NCI-H69 (cell line): ENCODE measurements at regions not wholly inside any gene's neighbourhood (a gene's known extent, or its start where the extent isn't known, plus 50 kb on each side); places are given as distances from the start of the nearest gene placed in this dataset.

Experiments
- DNase-seq: peaks from one replicate; lab custom pipeline; 2025; lab: John Stamatoyannopoulos, UW

DNA sequence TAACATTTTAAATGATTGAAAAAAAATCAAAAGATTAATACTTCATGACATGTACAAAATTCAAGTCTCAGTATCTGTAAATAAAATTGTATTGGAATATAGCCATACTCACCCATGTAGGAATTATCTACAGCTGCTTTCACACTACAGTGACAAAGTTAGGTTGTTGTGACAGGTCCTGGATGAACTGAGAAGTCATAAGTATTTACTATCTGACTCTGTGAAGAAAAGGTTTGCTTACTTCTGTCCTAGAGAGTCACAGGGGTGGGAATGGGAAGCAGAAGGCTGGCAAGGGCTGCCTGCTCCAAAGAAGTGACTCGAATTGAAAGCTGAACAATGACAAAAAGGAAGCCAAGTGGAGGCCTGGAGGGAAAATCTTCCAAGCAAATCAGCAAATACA is 155.2 kb downstream of the SLC30A10 start:
- no peak for DNase-seq

DNA sequence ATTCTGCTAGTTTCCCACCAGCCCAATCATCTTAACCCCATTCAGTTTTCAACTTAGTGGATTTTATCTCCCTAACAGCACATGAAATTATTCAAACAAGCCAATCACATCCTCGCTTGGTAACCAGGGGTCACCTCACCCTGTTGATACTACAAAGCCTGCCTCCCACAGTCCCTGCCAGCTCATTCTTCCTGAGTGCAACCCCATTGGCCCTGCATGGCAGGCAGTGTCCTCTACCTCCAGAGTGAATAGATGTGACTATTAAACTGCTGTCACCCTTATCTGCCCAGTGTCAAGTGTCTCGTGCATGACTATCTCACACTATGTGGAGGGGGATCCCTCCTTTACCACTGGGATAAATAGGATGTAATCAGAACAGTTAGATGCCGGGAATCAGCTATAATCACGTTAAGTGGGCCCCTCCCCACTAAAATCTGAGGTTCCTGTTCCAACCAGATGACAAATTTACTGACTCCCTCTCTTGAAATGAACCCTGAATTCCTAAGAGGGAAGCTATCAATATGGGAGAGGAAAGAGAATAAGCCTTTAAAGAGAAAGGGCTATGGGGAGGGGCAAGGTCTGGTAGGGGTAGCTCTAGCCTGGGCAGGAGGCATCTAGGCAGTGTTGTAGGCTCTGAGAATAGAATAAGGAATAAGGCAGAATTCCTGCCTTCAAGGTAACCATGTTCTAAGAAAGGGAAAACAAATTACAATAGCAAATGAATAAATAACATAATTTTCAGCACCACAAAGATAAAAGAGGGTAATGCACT is 155.9 kb downstream of the SLC30A10 start:
- no peak for DNase-seq

DNA sequence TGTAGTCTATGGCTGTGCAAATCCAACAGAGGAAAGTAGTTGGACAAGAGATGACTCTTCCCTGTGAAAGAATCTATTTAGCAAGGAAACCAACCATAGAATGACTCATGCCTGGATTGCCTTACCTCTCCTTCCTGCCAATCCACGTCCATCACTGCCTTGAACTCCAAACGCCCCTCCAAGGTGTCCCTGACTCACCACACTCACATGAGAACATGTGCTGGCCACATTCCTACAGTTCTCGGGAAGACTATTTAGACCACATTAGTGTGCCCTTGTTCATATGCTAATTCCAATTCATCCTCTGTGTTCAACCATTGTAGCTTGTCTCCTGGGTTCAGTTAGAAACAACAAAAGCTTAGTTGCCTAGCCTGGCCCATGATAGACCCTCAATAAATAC is 157.3 kb downstream of the SLC30A10 start:
- DNase-seq, result no peak

GRCh38 chr1:219763321-219763720 is 150.4 kb upstream of the ZC3H11B start:
- DNase-seq, result no peak

GRCh38 chr1:219761208-219761860 is 148.4 kb upstream of the ZC3H11B start:
- no peak for DNase-seq

- DNase-seq, result no peak
These were observed 146.2 kb upstream of the ZC3H11B start for GRCh38 chr1:219759095-219759494.

DNA sequence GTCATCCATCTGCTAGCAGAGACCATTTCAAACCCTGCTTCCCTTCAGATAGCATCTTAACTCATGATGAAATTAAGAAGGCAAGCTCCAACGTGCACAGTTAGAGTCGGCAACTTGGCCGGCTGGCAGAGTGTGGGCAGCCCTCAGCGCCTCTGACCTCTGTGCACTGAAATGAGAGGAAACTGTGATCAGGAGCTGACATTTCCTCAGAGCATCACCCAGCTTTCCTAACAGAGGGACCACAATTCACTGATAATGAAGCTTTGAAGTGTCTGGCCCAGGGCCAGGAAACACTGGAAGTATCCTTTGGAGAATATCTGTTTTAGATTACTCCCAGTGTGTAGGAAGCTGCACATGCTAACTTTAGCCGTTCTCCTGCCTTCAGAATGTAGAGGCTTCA is 145.0 kb upstream of the ZC3H11B start:
- peak; percentile 56 for DNase-seq

- no peak for DNase-seq
These were observed 142.3 kb upstream of the ZC3H11B start for GRCh38 chr1:219755234-219755633.

- DNase-seq, result no peak
These were observed 141.9 kb upstream of the ZC3H11B start for GRCh38 chr1:219754767-219755166.

- DNase-seq, result no peak
These were observed 141.0 kb upstream of the ZC3H11B start for GRCh38 chr1:219753914-219754313.

GRCh38 chr1:219752645-219753044 is 139.7 kb upstream of the ZC3H11B start:
- no peak for DNase-seq

- no peak for DNase-seq
These were observed 139.1 kb upstream of the ZC3H11B start for GRCh38 chr1:219751870-219752507.

DNA sequence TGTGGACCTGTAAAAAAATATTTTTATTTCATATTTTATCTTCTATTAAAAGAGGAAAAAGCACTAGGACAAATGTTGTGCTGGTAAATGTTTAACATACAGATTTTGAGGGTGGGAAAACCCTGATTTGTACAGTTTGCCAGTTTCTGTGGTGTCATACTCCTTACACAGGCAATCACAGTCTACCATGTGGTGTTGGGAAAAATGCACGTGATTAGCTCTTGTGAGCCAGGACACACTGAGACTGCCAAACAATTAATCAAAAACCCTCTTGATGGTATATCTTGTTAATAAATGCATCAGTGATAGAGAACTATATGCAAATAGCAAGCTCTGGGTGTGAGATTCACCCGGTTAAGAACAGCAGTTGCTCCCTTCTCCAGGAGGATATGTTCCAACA is 136.5 kb upstream of the ZC3H11B start:
- DNase-seq, result no peak

DNA sequence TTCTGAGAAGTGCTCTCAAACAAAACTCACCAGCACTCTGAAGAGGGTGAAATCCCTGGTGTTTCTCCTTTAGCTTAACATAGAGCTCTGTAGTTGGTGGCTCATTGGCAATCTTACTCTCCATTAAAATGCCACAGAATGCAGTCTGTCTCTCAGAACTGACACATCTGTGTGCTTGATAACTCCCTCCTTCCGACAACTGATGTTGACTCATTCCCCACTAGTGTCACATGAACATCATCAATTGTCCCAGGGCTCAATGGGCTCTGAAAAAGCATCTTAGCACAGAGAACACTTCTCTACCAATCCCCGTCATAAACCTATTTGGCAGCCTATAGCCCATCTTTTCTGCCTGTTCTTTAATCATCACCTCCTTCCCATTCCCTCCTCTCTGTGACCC is 133.2 kb upstream of the ZC3H11B start:
- DNase-seq, result no peak

GRCh38 chr1:219744652-219745469 is 132.0 kb upstream of the ZC3H11B start:
- DNase-seq, result no peak

DNA sequence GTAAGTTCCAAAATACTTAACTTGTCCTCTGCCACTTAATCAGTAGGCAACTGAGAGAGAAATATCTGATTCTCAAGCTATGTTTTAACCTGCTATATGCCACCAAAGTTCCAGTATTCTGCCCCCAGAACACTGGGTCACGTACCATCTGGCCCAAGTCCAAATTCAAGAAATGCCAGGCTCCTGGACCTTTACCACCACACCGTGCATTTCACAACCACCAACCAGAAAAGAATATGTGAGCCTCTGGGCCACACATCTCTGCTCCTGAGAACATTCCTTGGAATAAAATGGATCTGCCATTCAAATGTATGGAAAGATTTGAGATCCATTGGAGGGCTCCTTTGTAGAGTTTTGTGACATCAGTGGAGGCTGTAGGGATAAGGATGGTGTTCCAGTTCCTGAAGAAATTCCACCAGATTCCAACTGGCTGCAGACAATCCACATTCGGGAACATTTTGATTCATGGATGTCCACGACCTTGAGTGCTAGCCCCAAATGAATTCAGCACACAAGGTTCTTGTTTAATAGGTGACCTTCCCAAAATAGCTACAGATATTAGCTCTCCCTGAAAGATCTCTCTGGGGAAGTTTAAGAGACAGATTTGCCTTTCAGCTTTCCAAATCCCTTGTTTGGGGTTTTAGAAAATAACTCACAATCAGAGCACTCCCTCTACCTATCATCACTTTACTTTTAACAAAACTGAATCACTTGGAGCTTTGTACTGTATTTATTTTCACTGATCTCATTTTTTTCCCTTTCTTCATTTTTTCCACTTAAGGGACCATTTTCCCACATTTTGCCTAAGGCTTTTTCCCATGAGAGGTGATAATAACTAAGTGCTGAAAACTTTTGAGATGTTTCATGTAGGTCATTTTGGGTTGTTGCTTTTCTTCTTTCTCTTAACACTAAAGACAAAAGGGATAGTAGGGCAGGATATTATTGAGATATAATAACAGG is 128.4 kb upstream of the ZC3H11B start:
- no peak for DNase-seq

GRCh38 chr1:219733511-219734174 is 120.7 kb upstream of the ZC3H11B start:
- peak; percentile 21 for DNase-seq

DNA sequence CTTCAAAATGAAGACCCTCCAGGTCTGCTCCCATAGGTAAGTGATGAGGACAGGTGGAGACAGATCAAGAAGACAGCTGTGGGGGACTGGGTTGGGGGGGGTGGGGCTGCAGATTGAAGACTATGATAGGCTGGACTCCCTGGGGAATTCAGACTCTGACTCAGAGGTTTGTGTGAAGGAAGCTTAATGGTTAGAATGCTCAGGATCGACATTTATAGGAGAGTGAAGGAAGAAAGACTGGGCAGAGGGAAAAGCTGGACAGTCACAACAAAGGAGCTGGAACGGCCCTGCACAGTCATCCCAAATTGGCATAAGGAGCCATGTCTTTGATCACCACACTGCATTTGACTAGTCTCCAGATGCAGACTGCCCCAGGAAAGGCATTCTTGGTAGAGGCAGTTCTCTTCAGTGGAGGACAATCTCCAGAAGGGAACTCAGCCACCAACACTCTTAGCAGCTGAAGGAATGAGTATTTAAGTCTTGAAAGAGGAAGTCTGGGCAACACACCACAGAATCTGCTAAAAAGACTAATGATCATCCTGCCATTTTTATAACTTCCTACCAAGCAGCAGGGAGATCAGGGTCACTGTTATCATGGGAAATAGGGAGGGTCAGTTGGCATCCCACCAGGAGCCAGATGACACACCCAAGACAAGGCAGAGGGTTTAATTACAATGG is 120.0 kb upstream of the ZC3H11B start:
- DNase-seq, result peak; percentile 12

DNA sequence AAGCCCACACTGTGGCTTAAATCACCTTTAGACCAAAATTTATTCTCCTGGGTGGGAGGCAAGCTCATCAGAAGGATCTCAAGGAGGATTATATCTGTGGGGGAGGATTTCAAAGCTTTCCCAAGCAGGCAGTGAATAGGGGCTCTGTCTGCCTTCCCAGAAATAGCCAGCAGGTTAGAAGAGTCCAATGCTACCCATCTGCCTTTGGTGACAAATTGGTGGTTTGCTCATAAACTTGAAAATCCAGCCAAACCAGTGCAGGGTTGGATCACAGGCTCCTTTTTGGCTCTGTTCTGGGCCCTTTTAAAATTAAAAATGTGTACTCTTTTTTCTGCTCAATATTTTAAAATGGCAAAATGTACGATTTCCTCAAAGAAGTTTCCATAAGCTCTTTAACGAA is 118.9 kb upstream of the ZC3H11B start:
- no peak for DNase-seq
